ENCODE measurements at regions not wholly inside any gene's neighbourhood (a gene's known extent, or its start where the extent isn't known, plus 50 kb on each side); places are given as distances from the start of the nearest gene placed in this dataset.

DNA sequence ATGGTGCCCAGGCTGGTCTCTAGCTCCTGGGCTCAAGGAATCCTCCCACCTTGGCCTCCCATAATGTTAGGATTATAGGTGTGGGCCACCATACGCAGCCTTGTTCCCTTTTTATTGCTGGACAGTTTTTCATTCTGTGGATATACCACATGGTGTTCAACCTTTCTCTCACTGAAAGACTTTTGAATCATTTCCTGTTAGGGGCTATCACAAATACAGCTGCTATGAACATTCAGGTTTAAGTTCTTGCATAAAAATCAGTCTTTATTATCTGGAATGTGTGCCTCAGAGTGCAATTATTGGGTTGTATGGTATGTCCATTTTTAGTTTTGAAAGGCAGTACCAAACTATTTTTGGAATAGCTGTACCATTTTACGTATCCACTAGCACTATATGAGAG lies 647.2 kb downstream of the LIG4 start:
- H3K9me3 ChIP-seq (ENCODE audit: severe bottlenecking) = no peaks in the 10 kb centered on the region
- no peaks in the 10 kb centered on the region for H3K27me3 ChIP-seq (ENCODE audit: insufficient read depth, low read depth, severe bottlenecking)
- no peaks in the 10 kb centered on the region for H3K36me3 ChIP-seq
- H3K4me3 ChIP-seq (ENCODE audit: low read depth, low read length) = no peak overlapping the region
- TF ChIP-seq, protein P1, sequence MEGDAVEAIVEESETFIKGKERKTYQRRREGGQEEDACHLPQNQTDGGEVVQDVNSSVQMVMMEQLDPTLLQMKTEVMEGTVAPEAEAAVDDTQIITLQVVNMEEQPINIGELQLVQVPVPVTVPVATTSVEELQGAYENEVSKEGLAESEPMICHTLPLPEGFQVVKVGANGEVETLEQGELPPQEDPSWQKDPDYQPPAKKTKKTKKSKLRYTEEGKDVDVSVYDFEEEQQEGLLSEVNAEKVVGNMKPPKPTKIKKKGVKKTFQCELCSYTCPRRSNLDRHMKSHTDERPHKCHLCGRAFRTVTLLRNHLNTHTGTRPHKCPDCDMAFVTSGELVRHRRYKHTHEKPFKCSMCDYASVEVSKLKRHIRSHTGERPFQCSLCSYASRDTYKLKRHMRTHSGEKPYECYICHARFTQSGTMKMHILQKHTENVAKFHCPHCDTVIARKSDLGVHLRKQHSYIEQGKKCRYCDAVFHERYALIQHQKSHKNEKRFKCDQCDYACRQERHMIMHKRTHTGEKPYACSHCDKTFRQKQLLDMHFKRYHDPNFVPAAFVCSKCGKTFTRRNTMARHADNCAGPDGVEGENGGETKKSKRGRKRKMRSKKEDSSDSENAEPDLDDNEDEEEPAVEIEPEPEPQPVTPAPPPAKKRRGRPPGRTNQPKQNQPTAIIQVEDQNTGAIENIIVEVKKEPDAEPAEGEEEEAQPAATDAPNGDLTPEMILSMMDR (IDR thresholded peaks at IDR 0.05; ENCODE audit: low read depth, low read length) = no peak
- no peak overlapping the region for H3K27ac ChIP-seq
- no peak for DNase-seq

DNA sequence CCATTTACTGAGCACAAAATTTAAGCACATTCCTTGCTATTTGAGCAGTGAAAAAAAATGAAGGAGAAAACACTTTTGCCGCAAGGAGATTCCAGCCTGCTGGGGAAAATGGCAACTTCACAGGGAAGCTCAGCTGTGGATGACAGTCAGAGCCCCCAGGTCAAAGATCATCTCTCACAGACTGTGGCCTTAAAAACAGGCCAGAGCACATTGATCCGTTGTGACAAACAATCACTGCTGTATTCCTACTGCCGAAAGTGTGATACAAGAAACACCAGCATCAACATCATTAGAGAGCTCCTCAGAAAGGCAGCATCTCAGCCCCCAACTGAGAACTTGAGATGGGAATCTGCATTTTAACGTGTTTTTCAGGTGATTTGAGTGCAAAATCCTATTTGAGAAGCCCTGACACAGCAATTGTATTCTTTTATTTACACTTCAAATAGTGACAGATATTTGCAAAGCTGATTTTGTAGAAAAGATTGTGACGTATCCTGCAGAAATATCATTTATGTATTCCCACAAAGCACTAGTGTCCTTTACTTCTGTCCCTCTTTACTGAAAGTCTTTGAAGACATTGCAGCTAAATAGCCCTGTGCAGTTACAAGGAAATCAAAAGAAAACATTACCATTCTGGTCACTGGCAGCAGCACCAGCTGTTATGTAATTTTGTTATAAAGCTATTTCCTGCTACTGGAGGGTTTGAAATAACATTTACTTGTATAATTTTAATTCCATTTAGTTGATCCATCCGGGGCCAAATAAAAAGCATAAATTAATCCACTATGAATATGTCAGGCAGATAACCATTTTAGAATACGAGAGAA lies 652.0 kb downstream of the LIG4 start:
- no peaks in the 10 kb centered on the region for H3K9me3 ChIP-seq (ENCODE audit: severe bottlenecking)
- H3K36me3 ChIP-seq = no peaks in the 10 kb centered on the region
- no peak for DNase-seq
- H3K27ac ChIP-seq = no peak overlapping the region
- no peaks in the 10 kb centered on the region for H3K27me3 ChIP-seq (ENCODE audit: insufficient read depth, low read depth, severe bottlenecking)
- no peak overlapping the region for H3K4me3 ChIP-seq (ENCODE audit: low read depth, low read length)
- TF ChIP-seq, protein P1 (IDR thresholded peaks at IDR 0.05; ENCODE audit: low read depth, low read length) = no peak

DNA sequence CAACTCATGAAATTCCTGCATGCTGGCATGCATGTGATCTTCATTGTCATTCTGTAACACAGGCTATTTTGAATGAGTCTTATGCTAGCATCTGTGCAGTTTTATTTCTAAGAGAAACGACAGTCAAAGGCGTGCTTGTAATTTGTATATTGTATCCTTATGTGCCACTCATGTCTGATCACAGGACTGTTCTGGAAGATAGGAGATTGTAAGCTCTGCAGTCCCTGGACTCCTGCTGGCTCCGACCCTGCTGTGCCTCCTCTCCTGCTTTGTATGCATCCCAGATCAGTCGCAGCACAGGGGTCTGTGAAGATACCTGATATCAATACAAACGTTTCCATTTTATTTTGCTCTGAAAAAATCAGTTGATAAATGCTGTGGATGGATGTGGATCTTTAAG lies 653.1 kb downstream of the LIG4 start:
- DNase-seq = no peak
- Histone ChIP-seq H3K27ac (no peak overlapping the region), H3K9me3 (ENCODE audit: severe bottlenecking) (no peaks in the 10 kb centered on the region), H3K4me3 (ENCODE audit: low read depth, low read length) (no peak overlapping the region), H3K27me3 (ENCODE audit: insufficient read depth, low read depth, severe bottlenecking) (no peaks in the 10 kb centered on the region), H3K36me3 (no peaks in the 10 kb centered on the region)
- TF ChIP-seq, protein P1 (IDR thresholded peaks at IDR 0.05; ENCODE audit: low read depth, low read length) = no peak

DNA sequence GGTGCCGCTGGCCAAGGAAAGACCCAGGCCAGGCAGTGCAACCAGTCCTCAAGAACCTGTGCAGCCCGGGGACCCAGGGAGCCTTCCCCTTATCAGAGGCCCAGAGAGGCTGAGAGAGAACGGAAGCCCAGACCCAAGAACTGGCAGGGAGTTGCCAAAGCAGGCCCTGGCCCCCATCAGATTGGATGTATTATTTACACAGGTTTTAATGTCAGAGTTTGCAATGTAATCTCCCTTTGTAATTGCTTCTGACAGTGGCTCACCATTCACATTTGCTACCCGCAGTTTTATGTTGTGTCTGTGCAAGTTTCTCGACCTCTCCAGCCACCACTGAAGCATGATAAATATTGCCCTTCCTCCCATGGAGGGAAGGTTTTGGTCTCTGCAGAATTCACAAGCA lies 660.9 kb downstream of the LIG4 start:
- no peak overlapping the region for H3K27ac ChIP-seq
- H3K27me3 ChIP-seq (ENCODE audit: insufficient read depth, low read depth, severe bottlenecking) = no peaks in the 10 kb centered on the region
- DNase-seq = no peak
- TF ChIP-seq, protein P1 (IDR thresholded peaks at IDR 0.05; ENCODE audit: low read depth, low read length) = no peak
- no peaks in the 10 kb centered on the region for H3K9me3 ChIP-seq (ENCODE audit: severe bottlenecking)
- no peak overlapping the region for H3K4me3 ChIP-seq (ENCODE audit: low read depth, low read length)
- H3K36me3 ChIP-seq = no peaks in the 10 kb centered on the region

DNA sequence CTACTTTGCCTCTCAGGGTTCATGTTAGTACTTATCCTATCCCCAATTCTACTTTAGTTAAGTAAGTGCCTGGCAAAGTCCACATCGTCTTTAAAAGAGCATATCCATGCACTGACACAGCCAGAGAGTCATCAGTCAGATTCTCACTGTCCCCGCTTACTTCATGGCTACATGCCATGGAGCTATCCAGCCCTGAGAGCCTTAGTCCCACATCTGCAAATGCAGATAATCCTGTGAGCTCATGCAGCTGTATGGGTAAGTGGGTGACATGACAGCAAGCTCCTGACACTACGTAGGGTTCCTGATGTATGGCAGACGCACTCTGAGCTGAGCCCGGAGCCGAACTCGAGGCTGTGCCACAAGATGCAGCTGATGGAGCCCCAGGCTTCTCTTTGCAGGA lies 661.5 kb downstream of the LIG4 start:
- no peaks in the 10 kb centered on the region for H3K9me3 ChIP-seq (ENCODE audit: severe bottlenecking)
- no peak for DNase-seq
- H3K4me3 ChIP-seq (ENCODE audit: low read depth, low read length) = no peak overlapping the region
- H3K27me3 ChIP-seq (ENCODE audit: insufficient read depth, low read depth, severe bottlenecking) = no peaks in the 10 kb centered on the region
- no peaks in the 10 kb centered on the region for H3K36me3 ChIP-seq
- TF ChIP-seq, protein P1 (IDR thresholded peaks at IDR 0.05; ENCODE audit: low read depth, low read length) = no peak
- H3K27ac ChIP-seq = no peak overlapping the region

DNA sequence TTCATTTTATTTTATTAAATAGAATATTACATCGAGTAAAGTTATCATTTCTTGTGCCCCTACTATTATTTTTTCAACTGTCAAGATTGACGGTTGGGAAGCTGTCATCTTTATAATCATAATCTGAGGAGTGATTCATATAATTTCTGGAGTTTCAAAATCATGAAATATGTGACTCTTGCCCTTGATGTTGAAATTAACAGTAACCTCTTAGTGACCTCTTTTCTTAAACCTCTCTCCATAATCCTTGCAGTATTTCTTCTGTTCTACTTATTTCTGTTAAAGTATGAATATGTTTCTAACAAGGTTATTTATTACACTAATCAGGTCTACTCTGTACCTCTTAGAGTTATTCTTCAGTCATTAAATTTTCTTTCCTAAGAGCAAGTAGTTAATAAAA lies 663.8 kb downstream of the LIG4 start:
- no peak overlapping the region for H3K27ac ChIP-seq
- H3K36me3 ChIP-seq = no peaks in the 10 kb centered on the region
- TF ChIP-seq, protein P1 (IDR thresholded peaks at IDR 0.05; ENCODE audit: low read depth, low read length) = no peak
- DNase-seq = no peak
- H3K27me3 ChIP-seq (ENCODE audit: insufficient read depth, low read depth, severe bottlenecking) = no peaks in the 10 kb centered on the region
- H3K4me3 ChIP-seq (ENCODE audit: low read depth, low read length) = no peak overlapping the region
- H3K9me3 ChIP-seq (ENCODE audit: severe bottlenecking) = no peaks in the 10 kb centered on the region

Measured in WERI-Rb-1 (cell line).